ENCODE measurements at regions not wholly inside any gene's neighbourhood (a gene's known extent, or its start where the extent isn't known, plus 50 kb on each side); places are given as distances from the start of the nearest gene placed in this dataset.
"Not testable (repeated sequence)": the region's sequence is repeated elsewhere in the genome, so short reads cannot be mapped to it uniquely, and the experiment has no call there.

GRCh38 chr2:61620244-61621159 lies 82.3 kb upstream of the XPO1 start:
- DNase-seq, result no peak

- DNase-seq, result no peak
These were observed 81.4 kb upstream of the XPO1 start for GRCh38 chr2:61619561-61619960.

- no peak for DNase-seq
These were observed 79.5 kb upstream of the XPO1 start for GRCh38 chr2:61617610-61618009.

GRCh38 chr2:61605245-61605644 lies 67.1 kb upstream of the XPO1 start:
- DNase-seq, result no peak

- DNase-seq, result no peak
These were observed 66.3 kb upstream of the XPO1 start for GRCh38 chr2:61604433-61604832.

DNA sequence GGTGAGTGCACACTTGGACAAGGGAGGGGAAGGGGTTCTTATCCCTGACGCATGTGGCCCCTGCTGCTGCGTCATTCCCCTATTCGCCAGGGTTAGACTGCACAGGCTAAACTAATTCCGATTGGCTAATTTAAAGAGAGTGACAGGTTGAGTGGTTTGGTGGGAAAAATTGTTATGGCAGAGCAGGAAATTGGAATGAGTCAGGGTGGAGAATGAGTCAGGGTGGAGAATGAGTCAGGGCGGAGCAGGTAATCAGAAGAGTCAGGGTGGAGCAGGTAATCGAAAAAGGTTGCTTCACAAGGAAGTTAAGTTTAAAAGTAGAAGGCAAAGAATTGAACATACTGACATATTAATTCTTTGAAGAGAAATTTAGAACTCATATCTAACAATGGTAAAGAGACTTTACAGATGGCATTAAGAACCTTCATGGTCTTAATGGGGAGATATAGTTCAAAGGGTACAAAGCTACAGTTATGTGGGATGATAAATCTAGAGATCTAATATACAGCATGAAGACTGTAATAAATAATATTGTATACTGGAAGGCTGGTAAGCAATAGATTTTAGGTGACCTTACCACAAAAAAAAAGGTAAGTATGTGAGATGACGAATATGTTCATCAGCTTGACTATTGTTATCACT lies 60.5 kb upstream of the XPO1 start:
- DNase-seq, result not testable (repeated sequence)

GRCh38 chr2:61597300-61598289 lies 59.4 kb upstream of the XPO1 start:
- DNase-seq, result no peak

DNA sequence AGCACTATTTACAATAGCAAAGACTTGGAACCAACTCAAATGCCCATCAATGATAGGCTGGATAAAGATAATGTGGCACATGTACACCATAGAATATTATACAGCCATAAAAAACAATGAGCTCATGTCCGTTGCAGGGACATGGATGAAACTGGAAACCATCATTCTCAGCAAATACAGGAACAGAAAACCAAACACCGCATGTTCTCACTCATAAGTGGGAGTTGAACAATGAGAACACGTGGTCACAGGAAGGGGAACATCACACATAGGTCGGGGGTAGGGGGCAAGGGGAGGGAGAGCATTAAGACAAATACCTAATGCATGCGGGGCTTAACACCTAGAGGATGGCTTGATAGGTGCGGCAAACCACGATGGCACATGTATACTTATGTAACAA lies 56.0 kb upstream of the XPO1 start:
- DNase-seq, result not testable (repeated sequence)

DNA sequence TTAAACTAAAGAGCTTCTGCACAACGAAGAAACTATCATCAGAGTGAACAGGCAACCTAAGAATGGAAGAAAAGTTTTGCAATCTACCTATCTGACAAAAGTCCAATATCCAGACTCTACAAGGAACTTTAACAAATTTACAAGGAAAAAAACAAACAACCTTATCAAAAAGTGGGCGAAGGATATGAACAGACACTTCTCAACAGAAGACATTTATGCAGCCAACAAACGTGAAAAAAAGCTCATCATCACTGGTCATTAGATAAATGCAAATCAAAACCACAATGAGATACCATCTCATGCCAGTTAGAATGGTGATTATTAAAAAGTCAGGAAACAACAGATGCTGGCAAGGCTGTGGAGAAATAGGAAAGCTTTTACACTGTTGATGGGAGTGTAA lies 55.5 kb upstream of the XPO1 start:
- DNase-seq, result not testable (repeated sequence)

DNA sequence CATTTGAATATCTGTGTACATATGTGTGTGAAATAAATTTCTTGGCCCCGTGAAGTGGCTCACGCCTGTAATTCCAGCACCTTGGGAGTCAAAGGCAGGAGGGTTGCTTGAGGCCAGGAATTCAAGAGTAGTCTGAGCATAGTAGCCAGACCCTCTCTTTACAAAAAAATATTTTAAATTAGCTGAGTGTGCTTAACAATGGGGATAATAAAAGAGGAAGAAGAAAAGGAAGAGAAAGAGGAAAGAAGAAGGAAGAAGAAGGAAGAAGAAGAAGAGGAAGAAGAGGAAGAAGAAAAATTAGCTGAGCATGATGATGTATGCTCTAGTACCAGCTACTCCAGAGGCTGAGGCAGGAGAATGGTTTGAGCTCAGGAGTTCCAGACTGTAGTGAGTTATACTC lies 52.1 kb upstream of the XPO1 start:
- no peak for DNase-seq

DNA sequence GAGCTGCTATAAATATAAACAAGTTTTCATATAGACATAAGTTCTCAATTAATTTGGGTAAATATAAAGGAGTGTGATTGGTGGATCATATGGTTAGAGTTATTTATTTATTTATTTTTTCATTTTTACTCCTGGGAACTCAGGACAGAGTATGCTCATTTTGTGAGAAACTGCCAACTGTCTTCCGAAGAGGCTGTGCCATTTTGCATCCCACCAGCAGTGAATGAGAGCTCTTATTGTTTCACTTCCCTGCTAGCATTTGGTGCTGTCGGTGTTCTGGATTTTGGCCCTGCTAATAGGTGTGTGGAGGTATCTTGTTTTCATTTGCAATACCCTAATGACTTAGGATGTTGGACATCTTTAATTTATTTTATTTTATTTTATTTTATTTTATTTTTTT lies 50.4 kb upstream of the XPO1 start:
- no peak for DNase-seq

Data from AML-193 (cell line).